ENCODE measurements at regions not wholly inside any gene's neighbourhood (a gene's known extent, or its start where the extent isn't known, plus 50 kb on each side); places are given as distances from the start of the nearest gene placed in this dataset.

- Histone ChIP-seq H3K4me3 (ENCODE audit: extremely low read depth in 1 of 4, insufficient read depth in 2 of 4, low read depth in 3 of 4, low read length in 4 of 4) (no peak overlapping the region), H3K36me3 (ENCODE audit: control insufficient read depth in 2 of 4, insufficient read depth in 4 of 4, low read length in 3 of 4) (no peaks in the 10 kb centered on the region), H3K79me2 (ENCODE audit: control insufficient read depth in 1 of 2, insufficient read depth in 2 of 2, low read length in 2 of 2) (no peaks in the 10 kb centered on the region), H3K23me2 (ENCODE audit: low read depth, low read length) (no peaks in the 10 kb centered on the region), H3K27ac (ENCODE audit: low read depth, low read length) (no peak overlapping the region), H2BK5ac (ENCODE audit: low read depth, low read length) (no peak overlapping the region), H3K4me2 (ENCODE audit: insufficient read depth in 1 of 2, low read depth in 2 of 2, low read length in 2 of 2) (no peak overlapping the region), H3K27me3 (replicated peaks in 1 of 4; ENCODE audit: control insufficient read depth in 3 of 4, extremely low read depth in 1 of 4, insufficient read depth in 3 of 4, low read length in 3 of 4) (no peaks in the 10 kb centered on the region), H3K56ac (replicated peaks; ENCODE audit: insufficient read length, low read depth, low read length) (no peak overlapping the region), H2AK5ac (ENCODE audit: low read depth, low read length) (no peak overlapping the region), H4K20me1 (replicated peaks in 1 of 2; ENCODE audit: control insufficient read depth in 1 of 2, insufficient read depth in 2 of 2, low read length in 2 of 2) (no peaks in the 10 kb centered on the region), H4K91ac (replicated peaks; ENCODE audit: insufficient read length, low read length) (no peak overlapping the region), H2BK20ac (ENCODE audit: low read length) (no peak overlapping the region), H3K23ac (ENCODE audit: insufficient read length) (no peak overlapping the region), H2BK15ac (ENCODE audit: low read length) (no peak overlapping the region), H3K9ac (replicated peaks in 1 of 4; ENCODE audit: extremely low read depth in 1 of 4, low read depth in 3 of 4, low read length in 3 of 4) (no peak overlapping the region), H3K14ac (ENCODE audit: insufficient read length) (no peak overlapping the region), H3K4me1 (replicated peaks in 1 of 4; ENCODE audit: control insufficient read depth in 3 of 4, insufficient read depth in 4 of 4, low read length in 3 of 4) (no peaks in the 10 kb centered on the region), H4K5ac (ENCODE audit: insufficient read length, low read depth, low read length) (no peak overlapping the region), H3K9me3 (ENCODE audit: insufficient read depth in 2 of 2, low read depth in 1 of 2, low read length in 1 of 2) (no peaks in the 10 kb centered on the region; a peak in 1 of 4 replicates), H2BK120ac (replicated peaks; ENCODE audit: low read depth, low read length) (no peak overlapping the region), H4K8ac (ENCODE audit: extremely low read depth, insufficient read depth, low read length) (no peak overlapping the region), H3K79me1 (ENCODE audit: low read depth, low read length) (no peaks in the 10 kb centered on the region), H2BK12ac (ENCODE audit: low read depth, low read length) (no peak overlapping the region), H3K4ac (replicated peaks; ENCODE audit: insufficient read length, low read depth, low read length) (no peak overlapping the region), H2AFZ (ENCODE audit: low read length) (no peak overlapping the region), H3K18ac (ENCODE audit: extremely low read depth, low read length) (no peak overlapping the region)
- WGBS, 2 experiments (ENCODE audit: extremely low coverage in 1 of 2, insufficient coverage in 1 of 2, insufficient read length in 1 of 2, insufficient replicate concordance in 2 of 2, low coverage in 1 of 2, low lambda C conversion rate in 2 of 2, missing lambda C conversion rate in 1 of 2), result 86% methylated on average over 6 of the region's 6 CpGs; no CpG with 5 or more reads in 1 of the 2 experiments
- TF ChIP-seq RBBP5 (IDR thresholded peaks at IDR 0.05; ENCODE audit: borderline replicate concordance, low read depth, low read length) (no peak), CTCF (IDR thresholded peaks at IDR 0.05; ENCODE audit: control extremely low read depth in 1 of 3, insufficient read depth in 1 of 3, low read depth in 1 of 3, low read length in 3 of 3) (peak; percentile 28 to 47 (median 42)), CREB1 (IDR thresholded peaks at IDR 0.05) (no peak), E2F6 (IDR thresholded peaks at IDR 0.05) (no peak), RAD21 (IDR thresholded peaks at IDR 0.05 in 1 of 2, conservative IDR thresholded peaks at IDR 0.05 in 1 of 2; ENCODE audit: low read depth in 2 of 2, low read length in 2 of 2) (peak; percentile 50 to 66), RFX5 (IDR thresholded peaks at IDR 0.05; ENCODE audit: borderline replicate concordance, low read depth, low read length) (no peak), GABPA (IDR thresholded peaks at IDR 0.05; ENCODE audit: borderline replicate concordance, insufficient read depth, low read length) (no peak), CBX5 (IDR thresholded peaks at IDR 0.05; ENCODE audit: low read depth, low read length) (no peak), PHF8 (conservative IDR thresholded peaks at IDR 0.05; ENCODE audit: low read depth, low read length) (no peak)
- ChIA-PET CTCF (ENCODE audit: partially characterized antibody) (interaction anchor here (0.6 to 5.1 kb wide), 9 partner anchors 9 to 58 kb away, joined by 3 to 30 read pairs (median 5); no protein-coding TSS in a partner anchor), POLR2A (ENCODE audit: partially characterized antibody) (interaction anchor here (1.1 kb wide), 1 partner anchor 274 kb away, joined by 3 read pairs; the partner anchor contains the start of gene KIT)
- no peak for DNase-seq (ENCODE audit: low read depth in 1 of 2, low spot score in 2 of 2)
- no peak for FAIRE-seq
Observed at GRCh38 chr4:54384563-54384962, 155.5 kb downstream of the PDGFRA start.
